Breast epithelium (tissue), 3 donors: ENCODE measurements at regions not wholly inside any gene's neighbourhood (a gene's known extent, or its start where the extent isn't known, plus 50 kb on each side); places are given as distances from the start of the nearest gene placed in this dataset.

Experiments
- POLR2A ChIP-seq: fragments of 450-650 bp; IDR thresholded peaks from one replicate; pipeline ENCODE4 v1.6.1; 2016; ENCODE audit warnings: antibody characterized with exemption, mild to moderate bottlenecking, moderate library complexity
- POLR2AphosphoS5 ChIP-seq, 3 donors: sonication (generic); formaldehyde crosslinking; IDR thresholded peaks; one replicate each; pipeline ENCODE4 v1.6.1; 2017; ENCODE audit warnings: antibody characterized with exemption in 3 of 3
- TF ChIP-seq, protein P1 (sequence below), 3 donors: fragments of 450-650 bp; IDR thresholded peaks; one replicate each; pipeline ENCODE4 v1.5.1; 2016 to 2017; ENCODE audit warnings: antibody characterized with exemption in 3 of 3, mild to moderate bottlenecking in 3 of 3, moderate library complexity in 3 of 3

DNA sequence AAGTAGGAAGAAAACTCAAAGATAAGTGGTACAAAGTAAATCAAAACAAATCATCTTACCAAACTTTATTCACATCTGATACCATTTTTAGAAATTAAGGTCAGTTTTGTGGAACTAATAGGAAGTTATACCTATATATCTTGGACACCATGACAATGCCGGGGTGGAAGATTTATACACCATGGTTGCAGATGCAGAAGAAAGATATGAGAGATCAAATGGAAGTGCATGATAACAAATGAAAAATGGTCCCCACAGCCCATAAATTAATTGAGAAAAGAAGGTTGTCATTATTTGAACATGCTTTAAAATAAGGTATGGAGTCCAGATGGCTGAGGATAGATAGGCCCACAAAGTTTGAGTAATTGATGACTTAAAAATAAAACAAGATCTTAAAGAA is 276.8 kb downstream of the TSHZ3 start:
- TF ChIP-seq POLR2AphosphoS5 (IDR thresholded peaks at IDR 0.05), result no peak
- TF ChIP-seq, protein P1, sequence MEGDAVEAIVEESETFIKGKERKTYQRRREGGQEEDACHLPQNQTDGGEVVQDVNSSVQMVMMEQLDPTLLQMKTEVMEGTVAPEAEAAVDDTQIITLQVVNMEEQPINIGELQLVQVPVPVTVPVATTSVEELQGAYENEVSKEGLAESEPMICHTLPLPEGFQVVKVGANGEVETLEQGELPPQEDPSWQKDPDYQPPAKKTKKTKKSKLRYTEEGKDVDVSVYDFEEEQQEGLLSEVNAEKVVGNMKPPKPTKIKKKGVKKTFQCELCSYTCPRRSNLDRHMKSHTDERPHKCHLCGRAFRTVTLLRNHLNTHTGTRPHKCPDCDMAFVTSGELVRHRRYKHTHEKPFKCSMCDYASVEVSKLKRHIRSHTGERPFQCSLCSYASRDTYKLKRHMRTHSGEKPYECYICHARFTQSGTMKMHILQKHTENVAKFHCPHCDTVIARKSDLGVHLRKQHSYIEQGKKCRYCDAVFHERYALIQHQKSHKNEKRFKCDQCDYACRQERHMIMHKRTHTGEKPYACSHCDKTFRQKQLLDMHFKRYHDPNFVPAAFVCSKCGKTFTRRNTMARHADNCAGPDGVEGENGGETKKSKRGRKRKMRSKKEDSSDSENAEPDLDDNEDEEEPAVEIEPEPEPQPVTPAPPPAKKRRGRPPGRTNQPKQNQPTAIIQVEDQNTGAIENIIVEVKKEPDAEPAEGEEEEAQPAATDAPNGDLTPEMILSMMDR (IDR thresholded peaks at IDR 0.05), result no peak
- TF ChIP-seq POLR2A, result no peak
